ENCODE measurements at regions not wholly inside any gene's neighbourhood (a gene's known extent, or its start where the extent isn't known, plus 50 kb on each side); places are given as distances from the start of the nearest gene placed in this dataset.

GRCh38 chr6:92586236-92586977 lies 833.0 kb downstream of the EPHA7 start:
- TF ChIP-seq, protein P1, sequence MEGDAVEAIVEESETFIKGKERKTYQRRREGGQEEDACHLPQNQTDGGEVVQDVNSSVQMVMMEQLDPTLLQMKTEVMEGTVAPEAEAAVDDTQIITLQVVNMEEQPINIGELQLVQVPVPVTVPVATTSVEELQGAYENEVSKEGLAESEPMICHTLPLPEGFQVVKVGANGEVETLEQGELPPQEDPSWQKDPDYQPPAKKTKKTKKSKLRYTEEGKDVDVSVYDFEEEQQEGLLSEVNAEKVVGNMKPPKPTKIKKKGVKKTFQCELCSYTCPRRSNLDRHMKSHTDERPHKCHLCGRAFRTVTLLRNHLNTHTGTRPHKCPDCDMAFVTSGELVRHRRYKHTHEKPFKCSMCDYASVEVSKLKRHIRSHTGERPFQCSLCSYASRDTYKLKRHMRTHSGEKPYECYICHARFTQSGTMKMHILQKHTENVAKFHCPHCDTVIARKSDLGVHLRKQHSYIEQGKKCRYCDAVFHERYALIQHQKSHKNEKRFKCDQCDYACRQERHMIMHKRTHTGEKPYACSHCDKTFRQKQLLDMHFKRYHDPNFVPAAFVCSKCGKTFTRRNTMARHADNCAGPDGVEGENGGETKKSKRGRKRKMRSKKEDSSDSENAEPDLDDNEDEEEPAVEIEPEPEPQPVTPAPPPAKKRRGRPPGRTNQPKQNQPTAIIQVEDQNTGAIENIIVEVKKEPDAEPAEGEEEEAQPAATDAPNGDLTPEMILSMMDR (IDR thresholded peaks at IDR 0.05): no peak
- Mint-ChIP-seq H3K36me3 (ENCODE audit: low read depth) (no peaks in the 10 kb centered on the region), H3K4me3 (no peak overlapping the region), H3K9me3 (peaks cover 4% of the 10 kb centered on the region), H3K27me3 (no peaks in the 10 kb centered on the region), H3K4me1 (ENCODE audit: low read depth) (no peaks in the 10 kb centered on the region), H3K27ac (no peak overlapping the region)
- ChIA-PET CTCF (no interaction called here), POLR2A (no interaction called here)
- intact Hi-C loops (cut with micrococcal nuclease): no loop called here
- DNase-seq (no peak), ATAC-seq (no peak)

DNA sequence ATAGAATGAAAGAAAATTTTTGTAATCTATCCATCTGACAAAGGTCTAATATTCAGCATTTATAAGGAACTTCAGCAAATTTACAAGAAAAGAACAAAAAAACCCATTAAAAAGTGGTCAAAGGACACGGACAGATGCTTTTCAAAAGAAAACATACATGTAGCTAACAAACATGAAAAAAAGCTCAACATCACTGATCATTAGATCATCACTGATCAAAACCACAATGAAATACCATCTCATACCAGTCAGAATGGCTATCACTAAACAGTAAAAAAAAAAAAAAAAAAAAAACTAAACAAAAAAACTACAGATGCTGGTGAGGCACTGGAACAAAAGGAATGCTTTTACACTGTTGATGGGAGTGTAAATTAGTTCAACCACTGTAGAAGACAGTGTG lies 837.1 kb downstream of the EPHA7 start:
- Mint-ChIP-seq H3K9me3 (peaks cover 18% of the 10 kb centered on the region), H3K36me3 (ENCODE audit: low read depth) (no peaks in the 10 kb centered on the region), H3K27me3 (no peaks in the 10 kb centered on the region), H3K4me1 (ENCODE audit: low read depth) (no peaks in the 10 kb centered on the region), H3K27ac (no peak overlapping the region), H3K4me3 (no peak overlapping the region)
- no peak for ATAC-seq
- POLR2A ChIA-PET: no interaction called here
- TF ChIP-seq, protein P1 (IDR thresholded peaks at IDR 0.05): no peak
- CTCF ChIA-PET: no interaction called here
- intact Hi-C loops (cut with micrococcal nuclease): no loop called here
- DNase-seq: no peak

- no peak for ATAC-seq
- CTCF ChIA-PET: no interaction called here
- H3K27ac Mint-ChIP-seq: no peak overlapping the region
Measured at GRCh38 chr6:92577077-92577719, 842.2 kb downstream of the EPHA7 start.

DNA sequence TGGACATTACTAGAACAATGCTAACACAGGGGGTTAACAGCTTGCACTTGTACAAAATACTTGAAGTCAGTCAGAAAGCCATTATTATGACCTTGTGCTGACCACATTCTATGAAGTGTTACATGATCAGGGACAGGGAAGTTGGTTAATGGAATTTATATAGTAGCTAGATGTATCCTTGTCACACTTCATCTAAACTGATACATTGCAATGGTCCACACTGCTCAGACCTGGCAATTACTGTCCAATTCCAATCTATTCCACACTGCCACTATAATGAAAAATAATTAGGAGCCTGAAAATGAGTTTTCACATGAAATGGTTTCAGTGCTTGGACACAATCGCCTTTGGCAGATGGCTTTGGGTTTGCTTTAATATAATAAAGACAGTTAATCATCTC lies 850.8 kb downstream of the EPHA7 start:
- H3K4me1 Mint-ChIP-seq (ENCODE audit: low read depth): no peaks in the 10 kb centered on the region
- intact Hi-C loops (cut with micrococcal nuclease): no loop called here
- CTCF ChIA-PET: no interaction called here
- POLR2A ChIA-PET: no interaction called here
- H3K4me3 Mint-ChIP-seq: no peak overlapping the region
- no peaks in the 10 kb centered on the region for H3K36me3 Mint-ChIP-seq (ENCODE audit: low read depth)
- no peaks in the 10 kb centered on the region for H3K27me3 Mint-ChIP-seq
- ATAC-seq (no peak), DNase-seq (no peak)
- TF ChIP-seq, protein P1 (IDR thresholded peaks at IDR 0.05): no peak
- H3K27ac Mint-ChIP-seq: no peak overlapping the region
- peaks cover 4% of the 10 kb centered on the region for H3K9me3 Mint-ChIP-seq

More at GRCh38 chr6:92577077-92577719, 842.2 kb downstream of the EPHA7 start:
- H3K4me3 Mint-ChIP-seq: no peak overlapping the region
- H3K27me3 Mint-ChIP-seq: no peaks in the 10 kb centered on the region
- TF ChIP-seq, protein P1 (IDR thresholded peaks at IDR 0.05): no peak
- H3K9me3 Mint-ChIP-seq: peaks cover 16% of the 10 kb centered on the region
- DNase-seq: no peak
- POLR2A ChIA-PET: no interaction called here
- intact Hi-C loops (cut with micrococcal nuclease): no loop called here
- H3K36me3 Mint-ChIP-seq (ENCODE audit: low read depth): no peaks in the 10 kb centered on the region
- no peaks in the 10 kb centered on the region for H3K4me1 Mint-ChIP-seq (ENCODE audit: low read depth)

GRCh38 chr6:92566632-92567031 lies 852.7 kb downstream of the EPHA7 start:
- H3K4me1 Mint-ChIP-seq (ENCODE audit: low read depth): no peaks in the 10 kb centered on the region
- H3K36me3 Mint-ChIP-seq (ENCODE audit: low read depth): no peaks in the 10 kb centered on the region
- ATAC-seq (no peak), DNase-seq (no peak)
- CTCF ChIA-PET: no interaction called here
- TF ChIP-seq, protein P1 (IDR thresholded peaks at IDR 0.05): no peak
- H3K27me3 Mint-ChIP-seq: no peaks in the 10 kb centered on the region
- POLR2A ChIA-PET: no interaction called here
- intact Hi-C loops (cut with micrococcal nuclease): no loop called here
- H3K27ac Mint-ChIP-seq: no peak overlapping the region
- peaks cover 6% of the 10 kb centered on the region for H3K9me3 Mint-ChIP-seq
- H3K4me3 Mint-ChIP-seq: no peak overlapping the region

Measured in activated CD8-positive, alpha-beta T cell treated with anti-CD3 and anti-CD28 coated beads for 36 hours (primary cell).